GM18505 (cell line): ENCODE measurements at regions not wholly inside any gene's neighbourhood (a gene's known extent, or its start where the extent isn't known, plus 50 kb on each side); places are given as distances from the start of the nearest gene placed in this dataset.
A peak's percentile ranks its signal among the peaks of the same experiment; 100 is the strongest.

Experiments
- ATAC-seq: cut with Tn5 transposase; IDR thresholded peaks from one replicate; pipeline ENCODE4 v1.9.1; 2021; ENCODE audit not compliant: unreplicated experiment
- POLR2A ChIP-seq: IDR thresholded peaks from 4 replicates; pipeline ENCODE4 v1.6.1; 2011; ENCODE audit warnings: borderline replicate concordance; ENCODE audit not compliant: insufficient read depth, insufficient read length; ENCODE audit errors: extremely low read depth

DNA sequence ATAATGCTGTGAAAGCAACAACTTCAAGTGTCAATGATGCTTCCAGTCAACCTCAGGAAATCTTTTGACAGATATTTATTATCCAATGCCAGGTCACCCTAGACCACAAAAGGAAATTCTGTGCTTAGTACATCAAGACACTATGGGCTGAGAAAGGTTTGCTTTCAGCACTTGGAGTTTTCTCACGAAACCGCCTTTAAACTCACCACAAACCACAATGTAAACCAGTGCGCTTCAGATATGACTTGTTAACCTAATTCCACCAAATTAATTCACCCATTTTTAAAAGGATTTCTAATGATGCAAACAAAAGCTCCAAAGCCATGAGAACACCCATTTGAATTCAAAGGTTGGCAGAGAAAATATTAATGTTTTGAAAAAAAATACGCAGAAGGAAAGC, 292.9 kb upstream of the NR2F2 start:
- no peak for TF ChIP-seq POLR2A
- ATAC-seq = peak; percentile 75

DNA sequence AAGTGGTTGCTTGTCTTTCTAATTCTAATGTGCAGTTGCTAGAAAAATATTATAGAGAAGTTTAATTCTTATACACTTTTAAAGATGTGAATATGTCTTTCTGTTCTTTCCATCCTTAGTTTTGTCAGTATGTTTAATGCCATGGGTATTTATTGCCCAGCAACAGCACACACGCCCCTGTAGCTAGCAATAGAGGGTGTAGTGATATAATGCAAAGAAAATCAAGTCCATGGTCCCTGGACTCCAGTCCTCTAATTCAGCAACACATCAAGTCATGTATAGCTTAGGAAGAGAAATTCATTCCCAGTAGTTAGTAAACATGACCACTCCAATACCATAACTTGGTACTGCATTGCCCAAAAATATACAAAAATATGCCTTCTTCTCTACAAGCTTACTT, 292.4 kb upstream of the NR2F2 start:
- ATAC-seq = no peak
- no peak for TF ChIP-seq POLR2A

DNA sequence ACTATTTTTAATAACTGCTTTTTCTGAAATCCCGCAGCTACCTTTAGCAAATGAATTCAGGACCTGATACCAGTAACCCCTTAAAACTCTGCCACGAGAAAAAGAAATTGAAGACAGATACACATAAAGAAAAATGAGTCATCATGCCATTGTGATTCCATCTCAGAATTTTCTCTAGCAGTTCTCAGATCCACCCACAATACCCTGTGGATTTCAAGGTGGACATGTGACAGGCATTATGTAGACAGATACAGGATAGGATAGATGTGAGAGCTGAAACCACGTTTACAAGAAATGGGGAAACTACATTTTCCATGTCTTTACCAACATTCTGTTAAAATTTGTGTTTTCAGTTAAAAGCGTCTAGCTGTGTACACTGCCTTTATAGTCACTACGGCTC, 291.9 kb upstream of the NR2F2 start:
- TF ChIP-seq POLR2A = no peak
- peak; percentile 32 for ATAC-seq

DNA sequence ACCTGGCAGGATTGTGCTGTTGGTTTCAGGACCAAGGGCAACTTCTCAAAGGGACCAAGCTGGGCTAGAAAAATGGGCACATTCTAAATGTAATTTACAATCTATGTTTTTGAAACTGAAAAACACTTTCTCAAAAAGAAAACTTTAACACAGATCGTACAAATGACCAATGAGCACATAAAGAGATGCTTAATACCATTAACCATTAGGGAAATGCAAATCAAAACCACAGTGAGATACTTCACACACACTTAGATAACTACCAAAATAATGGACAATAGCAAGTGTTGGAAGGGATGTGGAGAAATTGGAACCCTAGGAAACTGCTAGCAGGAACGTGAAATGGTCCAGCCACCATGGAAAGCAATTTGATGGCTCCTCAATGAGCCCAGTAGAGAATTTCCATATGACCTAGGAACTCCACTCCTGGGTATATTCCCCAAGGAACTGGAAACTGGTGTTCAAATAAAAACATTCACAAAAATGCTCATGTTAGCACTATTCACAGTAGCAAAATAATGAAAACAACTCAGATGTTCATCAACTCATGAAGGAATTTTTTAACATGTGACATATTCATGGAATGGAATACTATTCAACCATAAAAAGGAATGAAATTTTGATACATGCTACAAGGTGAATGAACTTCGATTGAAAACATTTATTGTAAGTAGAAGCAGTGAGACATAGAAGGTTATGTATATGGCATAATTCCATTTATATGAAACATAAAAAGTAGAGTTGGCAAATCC, 288.3 kb upstream of the NR2F2 start:
- TF ChIP-seq POLR2A = no peak

DNA sequence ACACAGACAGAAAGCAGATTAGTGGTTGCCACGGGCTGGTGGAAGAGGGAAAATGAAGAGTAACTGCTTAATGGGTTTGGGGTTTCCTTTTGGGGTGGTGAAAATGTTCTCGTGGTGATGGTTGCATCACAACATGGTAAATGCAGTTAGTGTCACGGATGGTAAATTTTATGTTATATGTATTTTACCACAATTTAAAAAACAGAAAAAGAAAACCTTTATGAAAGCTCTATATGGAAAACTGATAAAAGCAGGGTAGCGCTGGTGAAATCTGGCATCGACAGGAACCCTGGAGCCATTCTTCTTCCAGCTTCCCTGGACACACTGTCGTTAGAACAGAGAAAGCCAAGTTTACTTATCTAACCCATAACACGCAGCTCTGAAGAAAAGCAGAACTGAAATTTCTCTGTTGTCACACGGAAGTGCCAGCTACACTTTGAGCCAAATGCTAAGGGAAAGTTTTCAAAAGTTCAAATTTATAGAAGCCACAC, 287.7 kb upstream of the NR2F2 start:
- ATAC-seq = peak; percentile 84
- TF ChIP-seq POLR2A = no peak

More for the DNA sequence above, 288.3 kb upstream of the NR2F2 start:
- no peak for ATAC-seq

DNA sequence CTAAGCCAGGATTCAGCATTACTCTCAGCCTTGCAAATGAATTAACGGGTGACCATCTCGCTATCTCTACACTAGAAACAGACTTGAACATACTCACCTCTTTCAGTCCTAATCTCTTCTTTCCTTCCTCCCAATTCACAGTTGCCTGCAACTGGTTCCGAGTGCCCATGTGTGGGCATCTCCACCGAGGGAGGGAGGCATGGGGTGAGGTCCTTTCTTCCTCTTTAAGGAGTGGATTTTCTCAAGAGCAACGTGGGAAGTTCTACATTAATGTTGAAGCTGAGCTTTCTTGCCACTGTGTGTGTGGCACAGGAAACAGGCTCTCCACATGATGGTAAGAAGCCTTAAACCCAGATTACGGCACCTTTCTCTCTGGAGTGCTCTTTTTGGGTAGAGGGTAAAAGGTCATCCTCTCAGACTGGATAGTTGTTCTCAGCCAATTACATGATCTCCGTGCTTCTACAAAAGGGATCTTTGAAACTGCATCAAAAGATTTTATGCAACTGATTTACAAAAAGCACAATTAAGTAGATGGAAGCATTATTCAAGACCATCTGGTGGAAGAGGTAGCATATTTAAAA, 286.8 kb upstream of the NR2F2 start:
- TF ChIP-seq POLR2A = no peak
- no peak for ATAC-seq

DNA sequence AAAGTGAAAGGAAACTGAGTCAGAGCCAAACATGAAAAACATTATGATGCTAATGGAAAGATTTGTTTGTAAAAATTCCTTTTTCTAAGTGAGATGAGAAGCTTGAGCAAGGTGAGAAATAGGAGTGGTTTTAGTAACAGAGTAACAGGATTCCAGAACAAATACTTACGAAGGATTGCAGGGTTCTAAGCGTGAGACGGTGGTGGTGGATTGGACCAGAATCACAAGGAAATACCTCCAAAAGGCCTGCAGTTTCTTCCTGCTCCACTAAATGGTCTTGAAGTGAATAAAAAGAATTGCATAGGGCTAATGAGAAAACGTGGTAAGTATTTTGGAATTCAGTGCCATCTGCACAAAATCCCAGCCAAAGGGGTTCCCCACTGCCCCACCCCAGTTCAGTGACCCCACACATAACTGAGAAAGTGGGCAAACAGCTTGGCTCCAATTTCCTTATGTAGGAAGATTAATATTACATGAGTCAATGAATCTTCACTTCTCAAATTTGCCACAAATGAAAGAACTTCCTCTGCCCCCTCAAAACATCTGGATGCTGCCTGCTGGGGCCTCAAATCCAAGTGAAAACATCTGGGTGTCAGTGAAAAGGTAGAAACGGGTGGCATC, 283.8 kb upstream of the NR2F2 start:
- TF ChIP-seq POLR2A = no peak
- no peak for ATAC-seq

DNA sequence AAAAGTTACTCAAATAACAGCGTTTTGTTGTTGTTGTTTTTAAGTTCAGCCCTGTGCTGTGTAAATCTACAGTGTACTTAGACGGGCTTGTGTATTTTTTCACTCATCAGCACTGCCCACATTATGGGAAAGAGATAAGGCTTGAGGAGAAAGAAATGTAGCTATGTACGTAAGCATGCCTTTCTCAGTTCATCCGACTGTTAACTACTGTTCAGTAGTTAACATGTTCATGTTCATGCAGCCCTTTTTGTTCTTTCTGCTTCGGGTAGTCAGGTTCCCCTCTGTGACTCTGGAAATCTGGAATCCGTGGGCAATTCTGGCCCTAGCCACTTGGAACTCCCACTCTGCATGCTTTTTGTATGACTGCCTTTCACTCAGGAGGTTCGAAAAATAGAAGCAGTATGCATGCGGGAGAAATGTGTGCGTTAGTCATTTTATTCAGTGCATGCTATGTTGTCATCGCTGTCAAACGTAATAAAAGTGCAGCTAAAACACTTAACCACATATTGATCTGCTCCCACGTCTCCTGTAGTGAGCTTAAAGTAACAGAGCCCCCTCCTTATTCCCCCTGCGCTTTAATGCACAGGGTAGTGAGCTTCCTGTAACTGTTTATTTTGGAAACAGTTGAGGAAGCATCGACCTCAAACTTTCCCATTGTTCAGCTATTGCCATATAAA, 283.1 kb upstream of the NR2F2 start:
- ATAC-seq = no peak
- TF ChIP-seq POLR2A = no peak

DNA sequence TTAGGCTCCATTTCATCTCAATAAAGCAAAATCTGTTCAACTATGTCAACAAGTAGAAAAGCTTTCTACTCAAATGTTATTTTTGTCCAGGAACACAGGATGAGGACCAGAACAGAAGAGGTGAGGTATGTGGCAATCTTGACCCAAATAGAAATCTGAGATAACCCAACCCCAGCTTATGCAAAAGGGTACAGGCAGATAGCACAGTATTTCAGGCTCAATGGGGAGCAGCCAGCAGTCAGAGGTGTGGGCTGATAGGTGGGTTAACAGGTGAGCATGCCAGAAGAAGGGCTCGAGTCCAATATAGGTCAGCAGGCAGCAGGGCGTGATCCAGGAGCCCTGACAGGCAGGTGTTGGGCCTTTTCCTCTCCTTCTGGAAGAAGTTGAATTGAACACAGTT, 281.2 kb upstream of the NR2F2 start:
- TF ChIP-seq POLR2A = no peak

DNA sequence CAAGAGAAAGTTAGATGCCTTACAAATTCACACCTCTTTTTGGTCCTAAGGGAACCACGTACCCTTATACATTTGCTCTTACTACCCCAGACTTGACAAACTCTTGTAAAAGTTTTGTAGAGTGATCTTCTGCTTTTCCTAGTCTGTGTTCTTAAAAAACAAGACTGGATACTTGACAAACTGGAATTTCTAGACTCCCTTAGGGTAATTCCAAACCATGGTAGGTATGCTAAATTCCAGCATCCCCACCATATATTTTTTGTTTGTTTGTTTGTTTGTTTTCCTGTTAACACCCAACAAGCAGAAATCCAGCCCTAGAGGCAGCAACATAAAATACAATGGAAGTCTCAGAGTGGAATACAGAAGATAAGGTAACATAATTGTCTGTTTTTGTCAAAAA, 280.7 kb upstream of the NR2F2 start:
- ATAC-seq = no peak
- no peak for TF ChIP-seq POLR2A

More for the DNA sequence above, 281.2 kb upstream of the NR2F2 start:
- ATAC-seq = no peak

DNA sequence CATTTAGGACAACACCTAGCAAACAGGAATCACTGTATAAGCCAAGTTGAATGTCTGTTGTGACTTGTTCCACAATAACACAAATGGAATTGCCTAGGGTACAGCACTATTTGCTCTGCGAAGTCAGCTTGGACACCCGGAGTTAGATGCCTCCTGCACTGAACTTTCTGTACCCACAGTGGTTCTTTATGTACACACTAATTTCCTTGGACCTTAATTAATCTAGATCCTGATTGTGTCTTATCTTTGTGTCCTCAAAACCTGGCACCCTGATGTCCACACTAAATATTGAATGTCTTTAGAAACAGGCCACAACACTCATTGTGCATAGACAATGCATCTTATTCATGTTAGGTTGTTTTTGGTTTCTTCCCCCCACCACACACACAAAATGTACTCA, 278.9 kb upstream of the NR2F2 start:
- no peak for TF ChIP-seq POLR2A
- no peak for ATAC-seq

DNA sequence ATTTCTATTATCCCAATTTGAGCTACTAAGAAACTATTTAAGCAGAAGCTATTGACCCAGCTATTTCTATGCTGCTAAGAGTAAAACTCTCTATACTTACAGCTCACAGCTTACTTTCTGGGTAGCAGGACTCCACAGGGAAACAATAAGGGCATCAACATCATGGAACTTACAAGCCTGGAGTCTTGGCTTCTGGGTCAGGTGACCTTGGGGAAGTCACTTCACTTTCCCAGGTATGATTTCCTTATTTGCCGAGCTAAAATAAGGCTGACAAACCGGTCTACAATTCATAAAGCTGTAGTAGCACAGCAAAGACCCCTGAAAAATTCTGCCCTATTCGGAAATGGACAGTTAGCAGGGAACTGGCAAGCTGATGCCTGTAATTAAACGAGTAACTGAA, 278.3 kb upstream of the NR2F2 start:
- no peak for TF ChIP-seq POLR2A

DNA sequence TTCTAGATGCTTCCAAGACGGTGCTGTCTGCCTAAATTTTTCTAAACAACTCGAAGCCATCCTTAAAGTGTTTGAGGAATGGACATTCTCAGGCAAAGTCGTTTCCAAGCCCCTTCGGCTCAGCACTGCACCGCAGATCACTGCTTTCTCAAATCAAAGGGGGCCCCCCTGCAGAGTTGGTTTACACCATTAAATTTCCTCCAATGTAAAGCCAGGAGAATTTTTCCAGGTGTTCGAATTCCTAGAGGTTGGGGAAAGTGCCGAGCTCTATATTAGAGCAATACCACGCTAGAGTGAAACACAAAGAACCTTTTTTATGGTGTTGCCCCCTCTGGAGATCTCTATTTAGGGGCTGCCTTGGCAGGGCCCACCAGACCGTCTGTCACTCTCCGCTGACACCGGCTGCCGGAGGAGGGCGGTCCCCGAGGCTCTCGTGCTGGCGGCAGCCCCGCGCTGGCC, 277.9 kb upstream of the NR2F2 start:
- no peak for TF ChIP-seq POLR2A
- ATAC-seq = no peak

More for the DNA sequence above, 278.3 kb upstream of the NR2F2 start:
- ATAC-seq = no peak
